OCI-LY3 (cell line): ENCODE measurements at regions not wholly inside any gene's neighbourhood (a gene's known extent, or its start where the extent isn't known, plus 50 kb on each side); places are given as distances from the start of the nearest gene placed in this dataset.

Experiments
- H2AFZ ChIP-seq: fragments of 200-600, 300-600 bp; shearing (Covaris generic); 2 replicates; pipeline ENCODE4 v1.6.0; 2014; ENCODE audit warnings: antibody characterized with exemption, low read depth, low read length
- H3K27ac ChIP-seq: fragments of 200-600, 300-600 bp; sonication (generic); 2 replicates; pipeline ENCODE4 v1.5.1; 2014; ENCODE audit warnings: mild to moderate bottlenecking, low read length, moderate library complexity, mixed read lengths
- H3K27me3 ChIP-seq: fragments of 200-600, 300-600 bp; sonication (generic); 2 replicates; pipeline ENCODE4 v1.6.1; 2014; ENCODE audit warnings: low read depth, low read length, mixed read lengths
- H3K36me3 ChIP-seq: fragments of 200-600, 300-600 bp; sonication (generic); replicated peaks from 2 replicates; pipeline ENCODE3; 2014; ENCODE audit warnings: low read depth, low read length, mixed read lengths
- H3K4me1 ChIP-seq: fragments of 300-600, 200-600 bp; sonication (generic); 2 replicates; pipeline ENCODE4 v1.6.1; 2014; ENCODE audit warnings: low read length, mixed read lengths
- H3K4me2 ChIP-seq: fragments of 200-600, 300-600 bp; sonication (generic); 2 replicates; pipeline ENCODE4 v1.6.1; 2014; ENCODE audit warnings: low read length, mixed read lengths
- H3K4me3 ChIP-seq: fragments of 300-600, 200-600 bp; sonication (generic); 2 replicates; pipeline ENCODE4 v1.5.1; 2014; ENCODE audit warnings: antibody characterized with exemption, mild to moderate bottlenecking, low read length, moderate library complexity
- H3K79me2 ChIP-seq: fragments of 300-600, 200-600 bp; shearing (Covaris generic); 2 replicates; pipeline ENCODE4 v1.6.1; 2014; ENCODE audit warnings: mild to moderate bottlenecking, low read length, mixed read lengths
- H3K9ac ChIP-seq: fragments of 300-600, 200-600 bp; shearing (Covaris generic); 2 replicates; pipeline ENCODE4 v1.6.0; 2014; ENCODE audit warnings: mild to moderate bottlenecking, low read length, moderate library complexity
- H3K9me3 ChIP-seq: fragments of 200-600, 300-600 bp; shearing (Covaris generic); 2 replicates; pipeline ENCODE4 v1.6.1; 2014; ENCODE audit warnings: low read length, mixed read lengths; ENCODE audit not compliant: insufficient read depth
- H4K20me1 ChIP-seq: fragments of 200-600, 300-600 bp; sonication (generic); 2 replicates; pipeline ENCODE4 v1.6.1; 2016; ENCODE audit warnings: low read length, mixed read lengths; ENCODE audit not compliant: insufficient read depth
- CTCF ChIP-seq: fragments of 200-600, 300-600 bp; sonication (generic); IDR thresholded peaks from 2 replicates; pipeline ENCODE4 v1.5.1; 2014; ENCODE audit warnings: antibody characterized with exemption, low read length, low read depth
- EZH2phosphoT487 ChIP-seq: fragments of 200-600 bp; shearing (Covaris generic); IDR thresholded peaks from 2 replicates; pipeline ENCODE4 v1.6.1; 2018; ENCODE audit warnings: antibody characterized with exemption, mixed run types, low read depth

- H3K4me1 ChIP-seq: peaks cover 5% of the 10 kb centered on the region; the same call in 1 of the 2 replicates
- H2AFZ ChIP-seq: no peak overlapping the region
- H3K4me2 ChIP-seq: no peak overlapping the region
- TF ChIP-seq EZH2phosphoT487 (no peak), CTCF (no peak)
- peaks cover 11% of the 10 kb centered on the region for H3K9me3 ChIP-seq
- H3K9ac ChIP-seq: no peak overlapping the region
- H3K4me3 ChIP-seq: no peak overlapping the region
- H3K27ac ChIP-seq: no peak overlapping the region
- peaks cover 6% of the 10 kb centered on the region; the same call in 1 of the 2 replicates for H4K20me1 ChIP-seq
- no peaks in the 10 kb centered on the region for H3K79me2 ChIP-seq
- H3K36me3 ChIP-seq: peaks cover 8% of the 10 kb centered on the region
- H3K27me3 ChIP-seq: peaks cover 87% of the 10 kb centered on the region
These were observed 84.6 kb upstream of the MAX start for GRCh38 chr14:65186951-65187350.

- no peak overlapping the region for H3K4me3 ChIP-seq
- TF ChIP-seq CTCF (no peak), EZH2phosphoT487 (no peak)
- peaks cover 5% of the 10 kb centered on the region; the same call in 1 of the 2 replicates for H3K9me3 ChIP-seq
- H3K4me2 ChIP-seq: no peak overlapping the region
- peaks cover 5% of the 10 kb centered on the region; the same call in 1 of the 2 replicates for H3K4me1 ChIP-seq
- H3K27me3 ChIP-seq: peaks cover 85% of the 10 kb centered on the region
- peaks cover 6% of the 10 kb centered on the region; the same call in 1 of the 2 replicates for H4K20me1 ChIP-seq
- no peak overlapping the region for H3K27ac ChIP-seq
- peaks cover 2% of the 10 kb centered on the region for H3K36me3 ChIP-seq
- no peaks in the 10 kb centered on the region for H3K79me2 ChIP-seq
- H2AFZ ChIP-seq: no peak overlapping the region
- no peak overlapping the region for H3K9ac ChIP-seq
These were observed 85.2 kb upstream of the MAX start for GRCh38 chr14:65187421-65188049.

GRCh38 chr14:65190312-65190711 is 88.0 kb upstream of the MAX start:
- Histone ChIP-seq H3K27ac (no peak overlapping the region), H3K36me3 (no peaks in the 10 kb centered on the region), H4K20me1 (peaks cover 10% of the 10 kb centered on the region), H3K4me1 (peaks cover 15% of the 10 kb centered on the region), H2AFZ (no peak overlapping the region), H3K79me2 (no peaks in the 10 kb centered on the region), H3K9ac (no peak overlapping the region), H3K4me2 (no peak overlapping the region), H3K4me3 (no peak overlapping the region), H3K27me3 (peaks cover 86% of the 10 kb centered on the region), H3K9me3 (no peaks in the 10 kb centered on the region)
- TF ChIP-seq CTCF: no peak
- no peak for TF ChIP-seq EZH2phosphoT487

GRCh38 chr14:65191716-65192115 is 89.4 kb upstream of the MAX start:
- no peaks in the 10 kb centered on the region for H3K36me3 ChIP-seq
- H3K27ac ChIP-seq: no peak overlapping the region
- TF ChIP-seq CTCF (no peak), EZH2phosphoT487 (no peak)
- no peak overlapping the region for H3K4me2 ChIP-seq
- H3K9me3 ChIP-seq: no peaks in the 10 kb centered on the region
- no peaks in the 10 kb centered on the region for H3K79me2 ChIP-seq
- H4K20me1 ChIP-seq: peaks cover 4% of the 10 kb centered on the region
- no peak overlapping the region for H2AFZ ChIP-seq
- H3K4me3 ChIP-seq: no peak overlapping the region
- H3K27me3 ChIP-seq: peaks cover 86% of the 10 kb centered on the region
- H3K4me1 ChIP-seq: peaks cover 21% of the 10 kb centered on the region
- no peak overlapping the region for H3K9ac ChIP-seq
